OCI-LY7 (cell line): ENCODE measurements at regions not wholly inside any gene's neighbourhood (a gene's known extent, or its start where the extent isn't known, plus 50 kb on each side); places are given as distances from the start of the nearest gene placed in this dataset.

ENCODE experiments used
- EZH2phosphoT487 ChIP-seq: fragments of 200-600 bp; sonication (generic); IDR thresholded peaks from 2 replicates; pipeline ENCODE4 v1.6.1; 2018; ENCODE audit warnings: low read depth, borderline replicate concordance, mild to moderate bottlenecking, mixed run types, antibody characterized with exemption, low read length, moderate library complexity, mixed read lengths
- TF ChIP-seq, protein P1 (sequence below): fragments of 200-600 bp; sonication (generic); conservative IDR thresholded peaks from 2 replicates; pipeline ENCODE4 v1.5.1; 2014; ENCODE audit warnings: mild to moderate bottlenecking, antibody characterized with exemption, low read length, moderate library complexity, mixed read lengths

GRCh38 chr6:140039364-140039763, 664.9 kb upstream of the CITED2 start:
- TF ChIP-seq, protein P1, sequence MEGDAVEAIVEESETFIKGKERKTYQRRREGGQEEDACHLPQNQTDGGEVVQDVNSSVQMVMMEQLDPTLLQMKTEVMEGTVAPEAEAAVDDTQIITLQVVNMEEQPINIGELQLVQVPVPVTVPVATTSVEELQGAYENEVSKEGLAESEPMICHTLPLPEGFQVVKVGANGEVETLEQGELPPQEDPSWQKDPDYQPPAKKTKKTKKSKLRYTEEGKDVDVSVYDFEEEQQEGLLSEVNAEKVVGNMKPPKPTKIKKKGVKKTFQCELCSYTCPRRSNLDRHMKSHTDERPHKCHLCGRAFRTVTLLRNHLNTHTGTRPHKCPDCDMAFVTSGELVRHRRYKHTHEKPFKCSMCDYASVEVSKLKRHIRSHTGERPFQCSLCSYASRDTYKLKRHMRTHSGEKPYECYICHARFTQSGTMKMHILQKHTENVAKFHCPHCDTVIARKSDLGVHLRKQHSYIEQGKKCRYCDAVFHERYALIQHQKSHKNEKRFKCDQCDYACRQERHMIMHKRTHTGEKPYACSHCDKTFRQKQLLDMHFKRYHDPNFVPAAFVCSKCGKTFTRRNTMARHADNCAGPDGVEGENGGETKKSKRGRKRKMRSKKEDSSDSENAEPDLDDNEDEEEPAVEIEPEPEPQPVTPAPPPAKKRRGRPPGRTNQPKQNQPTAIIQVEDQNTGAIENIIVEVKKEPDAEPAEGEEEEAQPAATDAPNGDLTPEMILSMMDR, result no peak
- no peak for TF ChIP-seq EZH2phosphoT487
